ENCODE measurements at regions not wholly inside any gene's neighbourhood (a gene's known extent, or its start where the extent isn't known, plus 50 kb on each side); places are given as distances from the start of the nearest gene placed in this dataset.

- H3K36me3 Mint-ChIP-seq = no peaks in the 10 kb centered on the region
- H3K9me3 Mint-ChIP-seq = no peaks in the 10 kb centered on the region
- no peak for DNase-seq (ENCODE audit: low spot score)
- no peak overlapping the region for H3K27ac Mint-ChIP-seq
- no peaks in the 10 kb centered on the region for H3K4me1 Mint-ChIP-seq (ENCODE audit: low read depth in 2 of 2)
- no peak overlapping the region for H3K4me3 Mint-ChIP-seq
- peaks cover 20 to 26% of the 10 kb centered on the region in 2 donors for H3K27me3 Mint-ChIP-seq
- peak in 1 of 2 donors; percentile 13 for ATAC-seq
Measured at GRCh38 chr5:124591583-124591982, 154.9 kb downstream of the ZNF608 start.

GRCh38 chr5:124590686-124591085 lies 155.8 kb downstream of the ZNF608 start:
- Mint-ChIP-seq H3K9me3 (no peaks in the 10 kb centered on the region), H3K36me3 (no peaks in the 10 kb centered on the region), H3K27me3 (peaks cover 23 to 28% of the 10 kb centered on the region in 2 donors), H3K27ac (no peak overlapping the region), H3K4me3 (no peak overlapping the region), H3K4me1 (ENCODE audit: low read depth in 2 of 2) (no peaks in the 10 kb centered on the region)
- ATAC-seq (no peak), DNase-seq (ENCODE audit: low spot score) (no peak)

DNA sequence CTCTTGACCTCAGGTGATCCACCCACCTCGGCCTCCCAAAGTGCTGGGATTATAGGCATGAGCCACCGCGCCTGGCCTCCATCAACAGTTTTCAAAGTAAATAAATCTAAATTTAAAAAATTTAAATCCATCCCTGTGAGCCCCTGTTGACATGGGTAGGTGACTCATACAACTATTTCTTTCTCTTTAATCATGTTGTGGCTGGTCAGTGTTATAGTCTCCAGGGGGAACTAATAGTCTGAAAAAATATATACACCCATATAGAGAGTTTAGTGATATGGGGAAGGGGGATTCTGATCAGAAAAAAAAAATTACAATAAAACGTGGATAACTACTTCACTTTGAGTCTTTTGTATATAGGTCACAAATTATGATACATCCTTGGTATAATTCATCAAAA lies 159.2 kb downstream of the ZNF608 start:
- no peak overlapping the region for H3K27ac Mint-ChIP-seq
- peaks cover 12 to 15% of the 10 kb centered on the region in 2 donors for H3K4me1 Mint-ChIP-seq (ENCODE audit: low read depth in 2 of 2)
- no peak overlapping the region for H3K4me3 Mint-ChIP-seq
- no peaks in the 10 kb centered on the region for H3K9me3 Mint-ChIP-seq
- DNase-seq (ENCODE audit: low spot score) = no peak
- H3K27me3 Mint-ChIP-seq = peaks cover 19 to 28% of the 10 kb centered on the region in 2 donors
- ATAC-seq = no peak
- H3K36me3 Mint-ChIP-seq = no peaks in the 10 kb centered on the region

DNA sequence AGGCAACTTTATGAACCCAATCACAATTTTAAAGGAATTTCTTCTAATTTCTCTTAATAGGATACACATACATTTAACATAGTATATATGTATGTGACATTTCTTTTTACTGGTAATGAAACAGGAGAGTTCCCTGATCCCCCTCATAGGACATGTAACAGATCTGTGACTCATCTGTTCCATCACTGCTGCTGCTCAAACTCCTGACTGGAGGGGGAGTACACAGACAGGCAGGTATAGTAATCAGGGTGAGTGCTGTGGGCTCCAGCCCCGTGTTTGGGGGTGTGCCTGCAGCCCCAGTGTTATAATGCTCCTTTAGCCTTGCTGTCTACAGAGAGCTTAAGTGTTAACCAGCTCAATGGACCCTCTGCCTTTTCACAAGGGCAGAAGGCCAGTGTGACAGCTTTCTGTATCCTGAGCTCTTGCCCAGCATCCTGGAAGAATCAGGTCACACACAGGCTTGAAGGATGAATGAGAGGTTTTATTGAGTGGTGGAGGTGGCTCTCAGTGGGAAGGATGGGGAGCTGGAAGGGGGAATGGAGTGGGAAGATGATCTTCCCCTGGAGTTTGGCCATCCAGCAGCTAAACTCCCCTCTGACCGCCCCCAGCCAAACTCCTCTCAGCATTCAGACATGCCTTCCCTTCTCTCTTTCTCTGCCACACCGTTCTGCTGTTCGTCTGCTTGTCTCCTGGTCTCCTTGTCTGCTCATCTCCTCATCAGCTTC lies 161.3 kb downstream of the ZNF608 start:
- no peak overlapping the region for H3K4me3 Mint-ChIP-seq
- H3K27ac Mint-ChIP-seq = no peak overlapping the region
- H3K27me3 Mint-ChIP-seq = peaks cover 12 to 19% of the 10 kb centered on the region in 2 donors
- H3K9me3 Mint-ChIP-seq = no peaks in the 10 kb centered on the region
- H3K36me3 Mint-ChIP-seq = no peaks in the 10 kb centered on the region
- no peak for ATAC-seq
- no peak for DNase-seq (ENCODE audit: low spot score)
- H3K4me1 Mint-ChIP-seq (ENCODE audit: low read depth in 2 of 2) = peaks cover 12 to 15% of the 10 kb centered on the region in 2 donors

DNA sequence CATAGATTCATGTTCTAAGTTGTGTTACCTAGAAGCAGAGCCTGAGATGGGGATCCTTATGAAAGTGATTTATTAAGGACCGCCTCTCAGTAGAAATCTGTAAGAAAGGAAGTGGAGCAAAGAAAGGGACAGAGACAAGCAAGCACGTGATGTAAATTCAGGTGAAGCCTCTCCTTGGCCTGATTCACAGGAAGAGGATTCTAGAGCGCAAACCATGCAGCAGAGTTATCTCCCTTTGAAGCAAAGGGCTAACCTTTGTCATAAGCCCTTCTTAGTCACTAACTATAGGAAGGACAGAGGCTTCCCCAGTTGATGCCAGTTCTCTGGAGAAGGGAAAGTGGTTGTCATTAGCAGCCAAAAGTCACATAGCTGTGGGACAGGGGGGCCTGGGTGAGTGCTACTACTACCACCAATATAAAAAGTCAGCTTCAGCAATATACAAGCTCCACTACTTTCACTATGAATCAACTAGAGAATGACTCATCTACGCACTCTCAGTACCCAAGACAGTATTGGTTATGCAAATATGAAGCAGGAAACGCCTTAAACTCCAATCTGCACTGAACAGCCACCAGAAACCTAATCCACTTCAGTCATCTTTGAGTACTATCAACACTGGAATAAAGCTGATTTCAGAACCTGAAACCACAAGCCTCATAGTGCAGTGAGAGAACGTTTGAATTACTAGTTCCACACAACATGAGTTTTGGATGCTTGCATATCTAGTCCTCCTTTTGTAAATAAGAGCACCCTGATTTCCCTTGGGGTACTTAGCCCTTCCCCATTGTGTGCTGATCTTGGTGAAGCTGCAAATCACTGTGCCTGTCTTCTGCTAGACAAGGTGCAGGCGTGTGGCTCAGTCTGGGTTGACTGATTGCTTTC lies 162.7 kb downstream of the ZNF608 start:
- Mint-ChIP-seq H3K9me3 (no peaks in the 10 kb centered on the region), H3K27ac (peak overlapping the region; percentile 22 to 31), H3K4me3 (no peak overlapping the region), H3K27me3 (peaks cover 8 to 11% of the 10 kb centered on the region in 2 donors), H3K36me3 (no peaks in the 10 kb centered on the region), H3K4me1 (ENCODE audit: low read depth in 2 of 2) (peaks cover 12 to 15% of the 10 kb centered on the region in 2 donors)
- DNase-seq (ENCODE audit: low spot score) (peak; percentile 62), ATAC-seq (peak; percentile 93 to 98)

DNA sequence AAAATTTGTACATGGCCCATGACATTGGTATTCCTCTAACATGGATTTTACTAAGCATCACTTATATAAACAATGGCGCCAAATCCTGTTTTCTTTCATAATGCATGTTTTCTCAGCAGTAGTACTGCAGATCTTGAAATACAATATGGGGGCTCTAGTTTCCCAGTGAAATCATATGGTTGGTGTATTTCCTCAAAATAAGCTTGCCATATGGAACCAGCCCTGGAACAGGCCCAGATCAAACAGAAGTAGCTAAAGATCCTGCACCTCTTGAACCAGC lies 163.9 kb downstream of the ZNF608 start:
- Mint-ChIP-seq H3K36me3 (no peaks in the 10 kb centered on the region), H3K27ac (no peak overlapping the region), H3K4me1 (ENCODE audit: low read depth in 2 of 2) (peaks cover 12 to 15% of the 10 kb centered on the region in 2 donors), H3K9me3 (no peaks in the 10 kb centered on the region), H3K27me3 (peaks cover 10 to 12% of the 10 kb centered on the region in 2 donors), H3K4me3 (no peak overlapping the region)
- ATAC-seq (no peak), DNase-seq (ENCODE audit: low spot score) (no peak)

GRCh38 chr5:124581738-124582560 lies 164.5 kb downstream of the ZNF608 start:
- peaks cover 12 to 17% of the 10 kb centered on the region in 2 donors for H3K4me1 Mint-ChIP-seq (ENCODE audit: low read depth in 2 of 2)

GRCh38 chr5:124580925-124581737 lies 165.3 kb downstream of the ZNF608 start:
- no peak for ATAC-seq
- H3K27me3 Mint-ChIP-seq = peaks cover 10% of the 10 kb centered on the region in 2 donors
- H3K4me3 Mint-ChIP-seq = no peak overlapping the region
- H3K9me3 Mint-ChIP-seq = no peaks in the 10 kb centered on the region
- no peaks in the 10 kb centered on the region for H3K36me3 Mint-ChIP-seq
- H3K4me1 Mint-ChIP-seq (ENCODE audit: low read depth in 2 of 2) = peaks cover 16 to 23% of the 10 kb centered on the region in 2 donors
- H3K27ac Mint-ChIP-seq = no peak overlapping the region
- DNase-seq (ENCODE audit: low spot score) = no peak

More at GRCh38 chr5:124581738-124582560, 164.5 kb downstream of the ZNF608 start:
- DNase-seq (ENCODE audit: low spot score) = no peak
- no peak overlapping the region for H3K27ac Mint-ChIP-seq
- H3K27me3 Mint-ChIP-seq = peaks cover 10 to 12% of the 10 kb centered on the region in 2 donors
- ATAC-seq = no peak
- no peaks in the 10 kb centered on the region for H3K36me3 Mint-ChIP-seq
- no peak overlapping the region for H3K4me3 Mint-ChIP-seq
- H3K9me3 Mint-ChIP-seq = no peaks in the 10 kb centered on the region

DNA sequence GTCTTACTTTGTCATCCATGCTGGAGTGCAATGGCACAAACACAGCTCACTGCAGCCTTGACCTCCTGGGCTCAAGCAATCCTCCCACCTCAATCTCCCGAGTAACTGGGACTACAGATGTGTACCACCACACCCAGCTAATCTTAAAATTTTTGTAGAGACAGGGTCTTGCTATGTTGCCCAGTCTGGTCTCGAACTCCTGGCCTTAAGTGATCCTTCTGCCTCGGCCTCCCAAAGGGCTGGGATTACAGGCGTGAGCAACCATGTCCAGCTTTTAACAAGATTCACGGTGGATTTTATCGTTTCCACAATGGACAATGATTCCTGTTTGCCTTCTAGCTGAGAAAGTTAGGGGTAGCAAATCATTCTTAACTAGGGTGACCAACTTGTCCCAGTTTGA lies 165.9 kb downstream of the ZNF608 start:
- no peaks in the 10 kb centered on the region for H3K9me3 Mint-ChIP-seq
- no peak for DNase-seq (ENCODE audit: low spot score)
- H3K36me3 Mint-ChIP-seq = no peaks in the 10 kb centered on the region
- no peak overlapping the region for H3K27ac Mint-ChIP-seq
- no peak for ATAC-seq
- H3K27me3 Mint-ChIP-seq = peaks cover 11 to 13% of the 10 kb centered on the region in 2 donors
- H3K4me3 Mint-ChIP-seq = no peak overlapping the region
- H3K4me1 Mint-ChIP-seq (ENCODE audit: low read depth in 2 of 2) = peaks cover 16 to 23% of the 10 kb centered on the region in 2 donors

DNA sequence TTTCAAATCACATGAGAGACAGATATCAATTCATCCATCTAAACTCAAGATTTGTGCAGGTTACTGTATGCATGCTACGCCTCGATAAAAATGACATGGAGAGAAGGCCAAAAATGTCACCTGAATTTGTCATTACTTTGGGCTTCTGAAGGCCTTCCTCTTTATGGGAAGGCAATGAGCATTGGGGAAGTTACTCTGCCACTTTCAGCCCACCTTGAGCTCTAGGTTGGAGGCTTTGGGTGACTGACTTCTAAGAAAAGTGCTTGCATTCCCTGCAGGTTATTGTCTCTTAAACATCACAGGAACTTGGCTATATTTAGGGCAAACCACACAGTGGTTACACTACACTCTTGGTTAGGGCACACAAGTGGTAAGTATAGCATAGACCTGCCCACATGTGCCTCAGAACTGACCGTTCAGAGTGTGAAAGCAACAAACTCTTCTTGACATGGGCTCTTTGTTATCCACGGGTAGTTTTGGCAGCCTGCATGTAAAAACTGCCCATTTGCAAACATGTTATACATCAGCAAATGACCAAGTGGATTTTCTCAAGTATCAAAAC lies 169.5 kb downstream of the ZNF608 start:
- Mint-ChIP-seq H3K36me3 (no peaks in the 10 kb centered on the region), H3K27me3 (peaks cover 13 to 17% of the 10 kb centered on the region in 2 donors), H3K4me1 (ENCODE audit: low read depth in 2 of 2) (peaks cover 3 to 10% of the 10 kb centered on the region in 2 donors), H3K9me3 (no peaks in the 10 kb centered on the region), H3K27ac (no peak overlapping the region), H3K4me3 (no peak overlapping the region)
- ATAC-seq (peak; percentile 36 to 43), DNase-seq (ENCODE audit: low spot score) (no peak)

GRCh38 chr5:124575725-124576124 lies 170.7 kb downstream of the ZNF608 start:
- no peak overlapping the region for H3K27ac Mint-ChIP-seq
- no peaks in the 10 kb centered on the region for H3K9me3 Mint-ChIP-seq
- DNase-seq (ENCODE audit: low spot score) (no peak), ATAC-seq (no peak)
- H3K4me3 Mint-ChIP-seq = no peak overlapping the region
- peaks cover 13 to 17% of the 10 kb centered on the region in 2 donors for H3K27me3 Mint-ChIP-seq
- H3K36me3 Mint-ChIP-seq = no peaks in the 10 kb centered on the region
- peaks cover 3 to 10% of the 10 kb centered on the region in 2 donors for H3K4me1 Mint-ChIP-seq (ENCODE audit: low read depth in 2 of 2)

GRCh38 chr5:124574521-124575436 lies 171.7 kb downstream of the ZNF608 start:
- no peak overlapping the region for H3K27ac Mint-ChIP-seq
- DNase-seq (ENCODE audit: low spot score) (no peak), ATAC-seq (no peak)
- H3K36me3 Mint-ChIP-seq = no peaks in the 10 kb centered on the region
- H3K27me3 Mint-ChIP-seq = peaks cover 13 to 20% of the 10 kb centered on the region in 2 donors
- peaks cover 3 to 10% of the 10 kb centered on the region in 2 donors for H3K4me1 Mint-ChIP-seq (ENCODE audit: low read depth in 2 of 2)
- no peaks in the 10 kb centered on the region for H3K9me3 Mint-ChIP-seq
- H3K4me3 Mint-ChIP-seq = no peak overlapping the region
